Endothelial cell (in vitro differentiated cells): ENCODE measurements at regions not wholly inside any gene's neighbourhood (a gene's known extent, or its start where the extent isn't known, plus 50 kb on each side); places are given as distances from the start of the nearest gene placed in this dataset.

Experiments
- DNase-seq: peaks from one replicate; pipeline ENCODE4 v3.0.0; 2021; ENCODE audit warnings: low spot score
- H3K27ac Mint-ChIP-seq: one replicate; pipeline ENCODE4 v1.8.0; 2021; ENCODE audit warnings: mixed read lengths, inconsistent platforms; ENCODE audit not compliant: unreplicated experiment
- H3K27me3 Mint-ChIP-seq: one replicate; pipeline ENCODE4 v1.8.0; 2021; ENCODE audit warnings: mild to moderate bottlenecking, moderate library complexity, mixed read lengths, inconsistent platforms; ENCODE audit not compliant: unreplicated experiment
- H3K36me3 Mint-ChIP-seq: one replicate; pipeline ENCODE4 v1.8.0; 2021; ENCODE audit warnings: mild to moderate bottlenecking, low read depth, mixed read lengths, inconsistent platforms; ENCODE audit not compliant: unreplicated experiment
- H3K4me1 Mint-ChIP-seq: one replicate; pipeline ENCODE4 v1.8.0; 2021; ENCODE audit warnings: mild to moderate bottlenecking, mixed read lengths, inconsistent platforms; ENCODE audit not compliant: unreplicated experiment
- H3K4me3 Mint-ChIP-seq: one replicate; pipeline ENCODE4 v1.8.0; 2021; ENCODE audit warnings: mild to moderate bottlenecking, mixed read lengths, inconsistent platforms; ENCODE audit not compliant: unreplicated experiment
- H3K9me3 Mint-ChIP-seq: one replicate; pipeline ENCODE4 v1.8.0; 2021; ENCODE audit warnings: mixed read lengths, inconsistent platforms; ENCODE audit not compliant: unreplicated experiment
- CTCF ChIP-seq: fragments of 200-600 bp; sonication (generic); IDR thresholded peaks from one replicate; pipeline ENCODE4 v1.5.0; 2021; ENCODE audit warnings: antibody characterized with exemption; ENCODE audit not compliant: unreplicated experiment

GRCh38 chr20:4306206-4306605 lies 57.1 kb upstream of the ADRA1D start:
- Mint-ChIP-seq H3K9me3 (no peaks in the 10 kb centered on the region), H3K27me3 (peaks cover 1% of the 10 kb centered on the region), H3K4me1 (peaks cover 8% of the 10 kb centered on the region), H3K27ac (no peak overlapping the region), H3K4me3 (no peak overlapping the region), H3K36me3 (no peaks in the 10 kb centered on the region)
- no peak for TF ChIP-seq CTCF
- no peak for DNase-seq

DNA sequence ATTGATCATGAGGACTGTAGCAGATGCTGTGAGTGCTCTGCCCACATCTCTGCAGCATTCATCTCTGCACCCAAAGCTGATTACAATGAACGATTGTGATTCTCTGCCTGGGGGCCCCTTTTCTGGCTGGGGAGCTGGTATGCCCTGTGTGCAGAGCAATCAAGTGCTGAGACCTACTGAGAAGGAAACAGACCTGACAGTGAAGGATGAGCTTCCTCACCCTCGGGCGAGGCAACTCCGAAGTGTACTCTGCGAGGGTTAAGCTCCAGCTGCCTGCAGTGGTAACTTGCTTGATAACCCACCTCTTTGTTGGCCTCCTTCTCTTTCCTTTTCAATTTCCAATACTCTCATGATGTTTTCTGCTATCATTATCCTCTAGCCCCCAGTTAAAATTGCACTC lies 56.0 kb upstream of the ADRA1D start:
- no peak overlapping the region for H3K27ac Mint-ChIP-seq
- no peaks in the 10 kb centered on the region for H3K36me3 Mint-ChIP-seq
- no peak for DNase-seq
- H3K9me3 Mint-ChIP-seq: no peaks in the 10 kb centered on the region
- H3K27me3 Mint-ChIP-seq: peaks cover 1% of the 10 kb centered on the region
- no peak overlapping the region for H3K4me3 Mint-ChIP-seq
- peaks cover 8% of the 10 kb centered on the region for H3K4me1 Mint-ChIP-seq
- TF ChIP-seq CTCF: no peak

DNA sequence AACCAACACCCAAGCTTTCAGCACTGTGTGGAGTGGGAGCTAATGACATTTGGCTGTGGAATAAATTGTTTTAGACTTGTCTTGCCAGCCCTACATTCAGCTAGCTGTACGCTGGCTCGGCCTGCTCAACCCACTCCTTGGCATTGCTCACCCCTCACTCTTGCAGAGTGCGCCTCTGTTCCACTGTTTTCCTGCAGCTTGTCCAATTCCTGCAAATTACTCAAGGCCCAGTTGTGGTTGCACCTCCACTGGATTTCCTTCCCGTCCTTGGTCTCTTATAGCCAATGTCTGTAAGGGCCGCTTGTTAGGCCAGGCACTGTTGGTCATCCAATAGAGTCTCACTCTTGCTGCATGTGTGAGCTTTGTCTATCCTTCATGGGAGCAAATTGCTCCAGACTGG lies 55.5 kb upstream of the ADRA1D start:
- peaks cover under 1% of the 10 kb centered on the region for H3K27me3 Mint-ChIP-seq

DNA sequence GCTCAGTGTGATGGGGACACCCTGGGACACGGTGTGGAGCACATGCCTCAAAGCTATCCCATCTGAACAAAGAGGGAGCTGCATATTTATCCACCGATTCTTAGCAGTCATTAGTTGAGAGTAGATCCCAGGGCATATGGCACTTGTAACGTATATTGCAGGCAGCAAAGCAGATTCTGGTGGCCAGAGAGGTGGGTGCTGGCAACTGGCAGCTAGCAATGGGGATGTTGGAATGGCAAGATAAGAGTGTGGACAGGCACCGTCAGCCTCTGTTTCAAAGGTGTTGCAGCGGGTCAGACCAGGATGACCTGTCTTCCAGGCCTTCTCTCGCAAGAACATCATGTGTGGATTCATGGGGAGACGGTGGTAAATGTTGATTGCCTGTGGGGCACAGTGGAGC lies 54.0 kb upstream of the ADRA1D start:
- Mint-ChIP-seq H3K4me3 (no peak overlapping the region), H3K4me1 (peaks cover 8% of the 10 kb centered on the region), H3K27me3 (no peaks in the 10 kb centered on the region), H3K36me3 (no peaks in the 10 kb centered on the region), H3K27ac (no peak overlapping the region), H3K9me3 (no peaks in the 10 kb centered on the region)
- DNase-seq: no peak
- no peak for TF ChIP-seq CTCF

More for the DNA sequence above, 55.5 kb upstream of the ADRA1D start:
- Mint-ChIP-seq H3K4me1 (peaks cover 8% of the 10 kb centered on the region), H3K9me3 (no peaks in the 10 kb centered on the region), H3K4me3 (no peak overlapping the region), H3K36me3 (no peaks in the 10 kb centered on the region), H3K27ac (no peak overlapping the region)
- no peak for DNase-seq
- no peak for TF ChIP-seq CTCF

DNA sequence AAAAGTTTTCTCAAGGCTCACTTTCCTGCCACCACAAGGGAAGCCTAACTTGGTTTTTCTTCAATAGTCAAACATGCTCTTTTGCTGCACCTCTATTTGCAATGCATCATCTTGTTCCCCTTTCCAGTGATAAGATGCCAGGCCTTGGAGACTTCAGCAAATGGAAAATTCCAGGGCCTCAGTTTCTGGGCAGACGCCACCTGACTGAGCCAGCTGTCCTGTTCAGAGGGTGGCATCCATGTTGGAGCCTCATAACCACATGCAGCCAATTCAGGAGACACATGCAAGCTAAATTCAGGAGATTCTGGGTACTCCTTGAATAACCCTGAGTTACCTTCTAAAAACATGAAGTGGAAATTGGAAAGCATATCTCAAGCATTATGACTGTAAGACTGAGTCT lies 51.8 kb upstream of the ADRA1D start:
- DNase-seq: no peak
- no peak for TF ChIP-seq CTCF
- Mint-ChIP-seq H3K27me3 (no peaks in the 10 kb centered on the region), H3K27ac (no peak overlapping the region), H3K36me3 (no peaks in the 10 kb centered on the region), H3K4me3 (no peak overlapping the region), H3K4me1 (peaks cover 5% of the 10 kb centered on the region), H3K9me3 (no peaks in the 10 kb centered on the region)
